ENCODE measurements at regions not wholly inside any gene's neighbourhood (a gene's known extent, or its start where the extent isn't known, plus 50 kb on each side); places are given as distances from the start of the nearest gene placed in this dataset.
"Not testable (repeated sequence)": the region's sequence is repeated elsewhere in the genome, so short reads cannot be mapped to it uniquely, and the experiment has no call there.

- peaks cover 0 to 26% (median 19%) of the 10 kb centered on the region in 3 donors for H3K9me3 ChIP-seq
- intact Hi-C loops (cut with DNase I; ENCODE audit: low total_unique reads) = no loop called here
Measured at GRCh38 chr10:31675726-31676125, 252.9 kb downstream of the ARHGAP12 start.

GRCh38 chr10:31669357-31669756 lies 259.3 kb downstream of the ARHGAP12 start:
- Histone ChIP-seq H3K27ac (no peak overlapping the region), H3K27me3 (no peaks in the 10 kb centered on the region), H3K36me3 (no peaks in the 10 kb centered on the region), H3K4me3 (no peak overlapping the region), H3K4me1 (no peaks in the 10 kb centered on the region), H3K9me3 (peaks cover 0 to 6% (median under 1%) of the 10 kb centered on the region in 3 donors)
- DNase-seq = no peak
- no peak for TF ChIP-seq CTCF (IDR thresholded peaks at IDR 0.05)
- intact Hi-C loops (cut with DNase I; ENCODE audit: low total_unique reads) = no loop called here

More at GRCh38 chr10:31675726-31676125, 252.9 kb downstream of the ARHGAP12 start:
- Histone ChIP-seq H3K27ac (no peak overlapping the region), H3K4me1 (no peaks in the 10 kb centered on the region), H3K4me3 (no peak overlapping the region), H3K36me3 (no peaks in the 10 kb centered on the region), H3K27me3 (no peaks in the 10 kb centered on the region)
- no peak for TF ChIP-seq CTCF (IDR thresholded peaks at IDR 0.05)
- DNase-seq = no peak

GRCh38 chr10:31668326-31668725 lies 260.3 kb downstream of the ARHGAP12 start:
- Histone ChIP-seq H3K36me3 (no peaks in the 10 kb centered on the region), H3K9me3 (peaks cover 0 to 6% (median 0%) of the 10 kb centered on the region in 3 donors), H3K27ac (no peak overlapping the region), H3K27me3 (no peaks in the 10 kb centered on the region), H3K4me1 (no peaks in the 10 kb centered on the region), H3K4me3 (no peak overlapping the region)
- no peak for TF ChIP-seq CTCF (IDR thresholded peaks at IDR 0.05)
- intact Hi-C loops (cut with DNase I; ENCODE audit: low total_unique reads) = no loop called here
- DNase-seq = no peak

- DNase-seq; H3K27me3 ChIP-seq; H3K9me3 ChIP-seq; intact Hi-C loops (cut with DNase I; ENCODE audit: low total_unique reads); H3K36me3 ChIP-seq; H3K4me1 ChIP-seq; H3K4me3 ChIP-seq; H3K27ac ChIP-seq: not testable (repeated sequence)
Measured at GRCh38 chr10:31665764-31666279, 262.8 kb downstream of the ARHGAP12 start.

- no peak for DNase-seq
- intact Hi-C loops (cut with DNase I; ENCODE audit: low total_unique reads) = no loop called here
- H3K36me3 ChIP-seq = no peaks in the 10 kb centered on the region
- H3K27me3 ChIP-seq = no peaks in the 10 kb centered on the region
- H3K27ac ChIP-seq = no peak overlapping the region
- H3K4me1 ChIP-seq = no peaks in the 10 kb centered on the region
- no peaks in the 10 kb centered on the region for H3K9me3 ChIP-seq
- H3K4me3 ChIP-seq = no peak overlapping the region
- TF ChIP-seq CTCF (IDR thresholded peaks at IDR 0.05) = no peak
Measured at GRCh38 chr10:31664803-31665202, 263.8 kb downstream of the ARHGAP12 start.

GRCh38 chr10:31664071-31664470 lies 264.6 kb downstream of the ARHGAP12 start:
- H3K4me1 ChIP-seq; DNase-seq; H3K4me3 ChIP-seq; H3K27ac ChIP-seq; intact Hi-C loops (cut with DNase I; ENCODE audit: low total_unique reads); H3K36me3 ChIP-seq; H3K9me3 ChIP-seq; H3K27me3 ChIP-seq: not testable (repeated sequence)

GRCh38 chr10:31660300-31660699 lies 268.3 kb downstream of the ARHGAP12 start:
- Histone ChIP-seq H3K27me3 (no peaks in the 10 kb centered on the region), H3K4me3 (no peak overlapping the region), H3K27ac (no peak overlapping the region), H3K9me3 (no peaks in the 10 kb centered on the region), H3K4me1 (peaks cover 0 to 16% (median 9%) of the 10 kb centered on the region in 4 donors), H3K36me3 (no peaks in the 10 kb centered on the region)
- TF ChIP-seq CTCF (IDR thresholded peaks at IDR 0.05) = no peak
- intact Hi-C loops (cut with DNase I; ENCODE audit: low total_unique reads) = no loop called here
- no peak for DNase-seq

Data from tibial artery (tissue), 4 donors.